Loucy (cell line): ENCODE measurements at regions not wholly inside any gene's neighbourhood (a gene's known extent, or its start where the extent isn't known, plus 50 kb on each side); places are given as distances from the start of the nearest gene placed in this dataset.

Experiments
- CTCF ChIP-seq: fragments of 200-600 bp; sonication (generic); conservative IDR thresholded peaks from 2 replicates; pipeline ENCODE4 v1.5.1; 2014; ENCODE audit warnings: mild to moderate bottlenecking, antibody characterized with exemption, low read length
- EZH2phosphoT487 ChIP-seq: fragments of 200-600 bp; IDR thresholded peaks from 2 replicates; pipeline ENCODE4 v1.6.1; 2018; ENCODE audit warnings: antibody characterized with exemption, mild to moderate bottlenecking, moderate library complexity, borderline replicate concordance

DNA sequence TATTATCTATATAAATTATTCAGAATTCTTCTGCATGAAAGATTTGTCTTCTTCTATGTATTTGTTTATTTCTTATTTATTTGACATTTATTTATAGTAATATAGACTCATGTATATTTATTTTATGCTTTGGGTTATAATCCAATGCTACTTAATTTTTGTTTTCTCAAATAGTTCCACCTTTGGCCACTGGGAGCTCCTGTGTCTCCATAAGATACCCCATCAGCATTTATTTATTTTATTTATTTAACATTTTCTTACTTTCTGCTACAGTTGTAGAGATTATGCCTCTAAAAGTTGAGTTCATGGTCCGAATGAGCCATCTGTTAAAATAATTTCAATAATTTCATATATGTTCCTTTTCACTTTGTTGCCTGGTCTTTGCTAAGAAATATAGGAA is 289.4 kb downstream of the ADGRL2 start:
- TF ChIP-seq CTCF (peak; percentile 40; the same call in 1 of the 2 replicates), EZH2phosphoT487 (no peak)
